C4-2B (cell line): ENCODE measurements at regions not wholly inside any gene's neighbourhood (a gene's known extent, or its start where the extent isn't known, plus 50 kb on each side); places are given as distances from the start of the nearest gene placed in this dataset.

Experiments used
- ZFX ChIP-seq: fragments of 450-650 bp; IDR thresholded peaks from 2 replicates; pipeline ENCODE4 v1.6.1; 2017
- TF ChIP-seq, protein P1 (sequence below): fragments of 450-650 bp; conservative IDR thresholded peaks from 2 replicates; pipeline ENCODE4 v1.5.1; 2017; ENCODE audit warnings: mild to moderate bottlenecking

GRCh38 chr21:23155281-23155680 is 2157.1 kb downstream of the NCAM2 start:
- TF ChIP-seq, protein P1, sequence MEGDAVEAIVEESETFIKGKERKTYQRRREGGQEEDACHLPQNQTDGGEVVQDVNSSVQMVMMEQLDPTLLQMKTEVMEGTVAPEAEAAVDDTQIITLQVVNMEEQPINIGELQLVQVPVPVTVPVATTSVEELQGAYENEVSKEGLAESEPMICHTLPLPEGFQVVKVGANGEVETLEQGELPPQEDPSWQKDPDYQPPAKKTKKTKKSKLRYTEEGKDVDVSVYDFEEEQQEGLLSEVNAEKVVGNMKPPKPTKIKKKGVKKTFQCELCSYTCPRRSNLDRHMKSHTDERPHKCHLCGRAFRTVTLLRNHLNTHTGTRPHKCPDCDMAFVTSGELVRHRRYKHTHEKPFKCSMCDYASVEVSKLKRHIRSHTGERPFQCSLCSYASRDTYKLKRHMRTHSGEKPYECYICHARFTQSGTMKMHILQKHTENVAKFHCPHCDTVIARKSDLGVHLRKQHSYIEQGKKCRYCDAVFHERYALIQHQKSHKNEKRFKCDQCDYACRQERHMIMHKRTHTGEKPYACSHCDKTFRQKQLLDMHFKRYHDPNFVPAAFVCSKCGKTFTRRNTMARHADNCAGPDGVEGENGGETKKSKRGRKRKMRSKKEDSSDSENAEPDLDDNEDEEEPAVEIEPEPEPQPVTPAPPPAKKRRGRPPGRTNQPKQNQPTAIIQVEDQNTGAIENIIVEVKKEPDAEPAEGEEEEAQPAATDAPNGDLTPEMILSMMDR = no peak
- no peak for TF ChIP-seq ZFX
